ENCODE measurements at regions not wholly inside any gene's neighbourhood (a gene's known extent, or its start where the extent isn't known, plus 50 kb on each side); places are given as distances from the start of the nearest gene placed in this dataset.

DNA sequence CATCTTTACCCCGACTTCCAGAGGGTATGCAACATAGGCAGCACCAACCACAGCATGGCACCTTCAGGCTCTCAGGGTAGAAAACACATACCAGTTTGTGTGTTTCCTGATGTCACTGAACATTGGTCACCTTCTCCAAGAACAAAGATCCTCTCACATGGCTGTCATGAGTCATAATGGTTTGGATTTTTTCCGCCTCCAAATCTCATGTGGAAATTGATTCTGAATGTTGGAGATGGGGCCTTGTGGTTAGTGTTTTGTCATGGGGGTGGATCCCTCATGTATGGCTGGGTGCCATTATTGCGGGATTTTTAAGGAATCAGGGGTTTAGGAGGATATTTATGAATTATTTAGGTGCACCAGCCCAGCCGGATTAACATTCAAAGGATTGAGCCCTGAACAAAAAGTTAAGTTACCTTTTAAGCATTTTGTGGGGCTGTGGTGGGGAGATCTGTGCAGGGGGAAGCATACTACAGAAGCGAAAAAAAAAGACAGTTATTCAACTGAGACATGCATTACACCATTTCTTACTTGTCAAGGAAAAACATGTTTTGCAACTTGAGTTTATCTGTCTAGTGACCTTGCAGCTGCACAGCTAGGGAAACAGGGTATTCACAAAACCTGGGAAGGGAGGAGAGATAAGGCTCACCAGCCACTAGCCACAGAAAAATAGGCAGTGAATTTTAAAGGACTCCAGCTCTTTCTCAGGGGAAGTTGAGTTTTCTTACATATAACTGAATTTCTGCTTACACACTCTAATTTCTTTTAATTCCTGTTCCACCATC lies 774.1 kb upstream of the AUTS2 start:
- TF ChIP-seq, protein P1, sequence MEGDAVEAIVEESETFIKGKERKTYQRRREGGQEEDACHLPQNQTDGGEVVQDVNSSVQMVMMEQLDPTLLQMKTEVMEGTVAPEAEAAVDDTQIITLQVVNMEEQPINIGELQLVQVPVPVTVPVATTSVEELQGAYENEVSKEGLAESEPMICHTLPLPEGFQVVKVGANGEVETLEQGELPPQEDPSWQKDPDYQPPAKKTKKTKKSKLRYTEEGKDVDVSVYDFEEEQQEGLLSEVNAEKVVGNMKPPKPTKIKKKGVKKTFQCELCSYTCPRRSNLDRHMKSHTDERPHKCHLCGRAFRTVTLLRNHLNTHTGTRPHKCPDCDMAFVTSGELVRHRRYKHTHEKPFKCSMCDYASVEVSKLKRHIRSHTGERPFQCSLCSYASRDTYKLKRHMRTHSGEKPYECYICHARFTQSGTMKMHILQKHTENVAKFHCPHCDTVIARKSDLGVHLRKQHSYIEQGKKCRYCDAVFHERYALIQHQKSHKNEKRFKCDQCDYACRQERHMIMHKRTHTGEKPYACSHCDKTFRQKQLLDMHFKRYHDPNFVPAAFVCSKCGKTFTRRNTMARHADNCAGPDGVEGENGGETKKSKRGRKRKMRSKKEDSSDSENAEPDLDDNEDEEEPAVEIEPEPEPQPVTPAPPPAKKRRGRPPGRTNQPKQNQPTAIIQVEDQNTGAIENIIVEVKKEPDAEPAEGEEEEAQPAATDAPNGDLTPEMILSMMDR (tag by site-specific recombination; IDR thresholded peaks at IDR 0.05), result no peak
- TF ChIP-seq, protein P2, sequence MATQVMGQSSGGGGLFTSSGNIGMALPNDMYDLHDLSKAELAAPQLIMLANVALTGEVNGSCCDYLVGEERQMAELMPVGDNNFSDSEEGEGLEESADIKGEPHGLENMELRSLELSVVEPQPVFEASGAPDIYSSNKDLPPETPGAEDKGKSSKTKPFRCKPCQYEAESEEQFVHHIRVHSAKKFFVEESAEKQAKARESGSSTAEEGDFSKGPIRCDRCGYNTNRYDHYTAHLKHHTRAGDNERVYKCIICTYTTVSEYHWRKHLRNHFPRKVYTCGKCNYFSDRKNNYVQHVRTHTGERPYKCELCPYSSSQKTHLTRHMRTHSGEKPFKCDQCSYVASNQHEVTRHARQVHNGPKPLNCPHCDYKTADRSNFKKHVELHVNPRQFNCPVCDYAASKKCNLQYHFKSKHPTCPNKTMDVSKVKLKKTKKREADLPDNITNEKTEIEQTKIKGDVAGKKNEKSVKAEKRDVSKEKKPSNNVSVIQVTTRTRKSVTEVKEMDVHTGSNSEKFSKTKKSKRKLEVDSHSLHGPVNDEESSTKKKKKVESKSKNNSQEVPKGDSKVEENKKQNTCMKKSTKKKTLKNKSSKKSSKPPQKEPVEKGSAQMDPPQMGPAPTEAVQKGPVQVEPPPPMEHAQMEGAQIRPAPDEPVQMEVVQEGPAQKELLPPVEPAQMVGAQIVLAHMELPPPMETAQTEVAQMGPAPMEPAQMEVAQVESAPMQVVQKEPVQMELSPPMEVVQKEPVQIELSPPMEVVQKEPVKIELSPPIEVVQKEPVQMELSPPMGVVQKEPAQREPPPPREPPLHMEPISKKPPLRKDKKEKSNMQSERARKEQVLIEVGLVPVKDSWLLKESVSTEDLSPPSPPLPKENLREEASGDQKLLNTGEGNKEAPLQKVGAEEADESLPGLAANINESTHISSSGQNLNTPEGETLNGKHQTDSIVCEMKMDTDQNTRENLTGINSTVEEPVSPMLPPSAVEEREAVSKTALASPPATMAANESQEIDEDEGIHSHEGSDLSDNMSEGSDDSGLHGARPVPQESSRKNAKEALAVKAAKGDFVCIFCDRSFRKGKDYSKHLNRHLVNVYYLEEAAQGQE (tag by site-specific recombination; IDR thresholded peaks at IDR 0.05), result no peak
- no peak for TF ChIP-seq MYNN (tag by site-specific recombination; IDR thresholded peaks at IDR 0.05; ENCODE audit: borderline replicate concordance)

Data from HEK293 (cell line).